Head of caudate nucleus (tissue), 42 donors: ENCODE measurements at regions not wholly inside any gene's neighbourhood (a gene's known extent, or its start where the extent isn't known, plus 50 kb on each side); places are given as distances from the start of the nearest gene placed in this dataset.
"Not testable (repeated sequence)": the region's sequence is repeated elsewhere in the genome, so short reads cannot be mapped to it uniquely, and the experiment has no call there.

Source experiments
- DNase-seq, 42 donors: peaks; one replicate each; pipeline versions ENCODE4 v3.0.0 to v3.0.0-alpha.2; 2020 to 2021; ENCODE audit warnings: mixed read lengths in 7 of 42
- intact Hi-C: fragments of 100-400 bp; cut with DNase I; formaldehyde crosslinking; loops from one replicate; pipeline ENCODE4 v1.15.0; 2022

- intact Hi-C loops = no loop called here
- DNase-seq = no peak
Measured at GRCh38 chr10:121690152-121690848, 92.1 kb upstream of the FGFR2 start.

GRCh38 chr10:121687095-121687813 lies 89.0 kb upstream of the FGFR2 start:
- no peak for DNase-seq
- intact Hi-C loops = no loop called here

DNA sequence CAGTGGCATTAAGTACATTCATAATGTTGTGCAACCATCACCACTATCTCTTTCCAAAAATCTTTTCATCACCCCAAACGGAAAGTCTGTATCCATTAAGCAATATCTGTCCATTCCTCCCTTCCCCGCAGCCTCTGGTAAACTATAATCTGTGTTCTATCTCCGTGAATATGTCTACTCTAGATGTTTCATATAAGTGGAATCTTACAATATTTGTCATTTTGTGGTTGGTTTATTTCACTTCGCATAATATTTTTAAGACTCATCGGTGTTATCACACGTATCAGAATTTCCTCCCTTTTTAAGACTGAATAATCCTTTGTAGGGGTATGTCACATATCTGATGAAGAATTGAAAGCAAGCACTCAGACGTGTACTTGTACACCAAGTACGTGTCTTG lies 86.0 kb upstream of the FGFR2 start:
- intact Hi-C loops = no loop called here
- no peak for DNase-seq

DNA sequence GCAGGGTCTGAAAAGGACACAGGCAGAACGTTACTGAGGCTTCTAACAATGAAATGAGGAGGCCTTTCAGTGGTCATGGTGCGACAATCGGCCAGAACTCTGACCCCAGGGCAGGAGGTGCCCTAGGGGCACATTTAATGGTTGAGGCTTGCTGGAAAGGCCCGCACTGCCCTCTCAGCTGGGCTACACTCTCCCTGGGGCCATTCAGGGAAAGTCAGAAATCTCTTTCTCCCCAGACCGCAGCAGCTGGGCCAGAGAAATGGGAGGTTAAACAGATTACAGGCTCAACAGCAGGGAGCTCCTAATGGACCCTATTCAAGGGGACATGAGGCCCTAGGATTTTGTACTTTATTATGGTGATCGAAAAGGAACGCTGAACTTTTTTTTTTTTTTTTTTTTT lies 85.6 kb upstream of the FGFR2 start:
- no peak for DNase-seq
- intact Hi-C loops = no loop called here

GRCh38 chr10:121683366-121683765 lies 85.1 kb upstream of the FGFR2 start:
- intact Hi-C loops = no loop called here
- no peak for DNase-seq

- DNase-seq = peak in 24 of 42 donors; percentile 7 to 73 (median 39)
- intact Hi-C loops = no loop called here
Measured at GRCh38 chr10:121681997-121682687, 83.9 kb upstream of the FGFR2 start.

GRCh38 chr10:121680879-121681655 lies 82.8 kb upstream of the FGFR2 start:
- intact Hi-C loops = no loop called here
- no peak for DNase-seq

- DNase-seq = no peak
- intact Hi-C loops = no loop called here
Measured at GRCh38 chr10:121679916-121680315, 81.7 kb upstream of the FGFR2 start.

GRCh38 chr10:121678631-121679174 lies 80.5 kb upstream of the FGFR2 start:
- intact Hi-C loops = no loop called here
- no peak for DNase-seq

- DNase-seq = no peak
- intact Hi-C loops = no loop called here
Measured at GRCh38 chr10:121677880-121678279, 79.6 kb upstream of the FGFR2 start.

DNA sequence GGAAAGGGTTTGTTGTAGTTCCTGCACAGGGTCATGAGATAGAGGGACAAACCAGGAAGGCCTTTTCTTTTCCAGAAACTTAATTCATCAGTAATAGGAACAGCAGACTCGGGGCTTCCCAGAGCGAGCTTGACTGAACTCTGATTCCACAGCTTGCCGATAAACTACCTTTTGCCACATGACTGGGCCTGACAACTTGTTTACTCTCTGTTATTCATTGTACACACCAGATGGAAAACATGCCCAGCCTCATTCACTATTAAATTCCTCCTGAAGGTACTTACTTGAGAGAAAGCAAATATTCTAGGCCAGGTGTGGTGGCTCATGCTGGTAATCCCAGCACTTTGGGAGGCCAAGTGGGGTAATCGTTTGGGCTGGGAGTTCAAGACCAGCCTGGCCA lies 77.1 kb upstream of the FGFR2 start:
- intact Hi-C loops = no loop called here
- no peak for DNase-seq

DNA sequence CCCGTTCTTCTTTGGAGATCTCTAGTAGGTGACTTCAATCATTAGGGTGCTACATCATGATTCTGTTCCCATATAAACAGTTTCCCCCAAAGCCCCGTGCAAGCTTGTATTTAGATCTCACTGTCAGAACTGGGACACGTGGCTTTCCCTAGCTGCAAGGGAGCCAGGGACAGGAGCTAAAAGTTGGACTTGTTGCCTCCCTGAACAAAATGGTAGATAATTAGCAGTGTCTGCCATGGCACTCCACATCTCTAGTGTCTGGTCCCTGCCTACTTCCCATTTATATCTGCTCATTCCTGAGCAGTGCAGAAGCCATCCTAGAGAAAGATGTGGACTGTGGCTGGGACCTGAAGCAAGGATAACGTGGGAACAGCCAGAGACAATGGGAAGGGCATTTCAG lies 76.6 kb upstream of the FGFR2 start:
- intact Hi-C loops = no loop called here
- no peak for DNase-seq

- intact Hi-C loops = no loop called here
- no peak for DNase-seq
Measured at GRCh38 chr10:121672733-121673132, 74.5 kb upstream of the FGFR2 start.

- DNase-seq, intact Hi-C loops: not testable (repeated sequence)
Measured at GRCh38 chr10:121669840-121670239, 71.6 kb upstream of the FGFR2 start.

- intact Hi-C loops = no loop called here
- DNase-seq = no peak
Measured at GRCh38 chr10:121669028-121669374, 70.8 kb upstream of the FGFR2 start.

DNA sequence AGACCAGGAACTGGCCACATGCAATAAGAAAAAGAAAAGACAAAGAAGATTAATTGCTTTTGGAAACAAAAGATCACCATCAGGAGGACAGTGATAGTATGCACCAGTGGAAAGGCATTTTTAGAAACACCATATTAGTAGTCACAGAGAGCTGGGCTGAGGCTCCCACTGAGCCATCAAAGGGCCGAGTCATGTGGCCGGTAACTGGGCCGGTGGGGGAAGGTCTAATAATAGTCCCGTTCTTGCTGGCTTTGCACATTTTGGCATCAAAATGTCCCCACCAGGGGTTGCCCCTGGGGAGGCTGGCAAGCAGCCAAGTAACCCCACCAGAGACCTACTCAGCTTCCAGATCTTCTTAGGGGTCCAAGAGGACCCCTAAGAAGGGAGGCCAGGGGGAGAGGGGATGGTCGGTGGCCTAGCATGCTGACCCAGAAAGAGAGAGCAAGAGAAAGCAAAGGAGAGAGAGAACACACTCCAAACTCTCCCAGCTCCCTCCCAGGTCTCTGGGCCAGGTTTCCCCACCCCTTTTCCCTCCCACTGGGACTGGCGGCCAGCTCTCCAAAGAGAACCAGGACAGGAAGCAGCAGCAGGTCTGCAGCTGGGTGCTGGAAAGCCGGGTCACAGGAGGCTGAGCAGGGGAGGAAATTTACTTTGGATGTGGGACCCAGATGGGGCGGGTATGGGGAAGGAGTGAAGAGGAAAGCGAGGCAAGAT lies 70.2 kb upstream of the FGFR2 start:
- intact Hi-C loops = no loop called here
- DNase-seq = peak in 37 of 42 donors; percentile 12 to 74 (median 48)

- intact Hi-C loops = no loop called here
- DNase-seq = no peak
Measured at GRCh38 chr10:121667948-121668313, 69.7 kb upstream of the FGFR2 start.

- intact Hi-C loops = no loop called here
- DNase-seq = no peak
Measured at GRCh38 chr10:121665809-121666208, 67.6 kb upstream of the FGFR2 start.

DNA sequence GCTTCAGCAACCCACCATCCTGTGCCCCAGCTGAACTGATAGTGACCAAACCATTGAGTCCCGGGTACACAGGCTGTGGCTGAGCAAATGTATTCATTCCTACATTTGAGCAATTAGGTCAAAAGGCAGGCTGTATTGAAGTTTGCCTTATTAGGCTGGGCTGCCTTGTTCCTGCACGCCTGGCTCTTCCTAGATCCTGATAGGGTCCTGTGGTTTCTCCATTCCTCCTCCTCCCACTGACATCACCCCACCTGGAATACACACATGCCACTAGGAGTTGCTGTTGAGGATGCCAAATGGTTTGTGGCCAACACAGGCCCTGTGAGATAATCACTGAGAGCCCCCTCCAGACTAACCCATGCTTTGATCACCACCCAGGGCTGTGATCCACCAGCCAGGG lies 66.4 kb upstream of the FGFR2 start:
- no peak for DNase-seq
- intact Hi-C loops = no loop called here
